ENCODE measurements at regions not wholly inside any gene's neighbourhood (a gene's known extent, or its start where the extent isn't known, plus 50 kb on each side); places are given as distances from the start of the nearest gene placed in this dataset.

DNA sequence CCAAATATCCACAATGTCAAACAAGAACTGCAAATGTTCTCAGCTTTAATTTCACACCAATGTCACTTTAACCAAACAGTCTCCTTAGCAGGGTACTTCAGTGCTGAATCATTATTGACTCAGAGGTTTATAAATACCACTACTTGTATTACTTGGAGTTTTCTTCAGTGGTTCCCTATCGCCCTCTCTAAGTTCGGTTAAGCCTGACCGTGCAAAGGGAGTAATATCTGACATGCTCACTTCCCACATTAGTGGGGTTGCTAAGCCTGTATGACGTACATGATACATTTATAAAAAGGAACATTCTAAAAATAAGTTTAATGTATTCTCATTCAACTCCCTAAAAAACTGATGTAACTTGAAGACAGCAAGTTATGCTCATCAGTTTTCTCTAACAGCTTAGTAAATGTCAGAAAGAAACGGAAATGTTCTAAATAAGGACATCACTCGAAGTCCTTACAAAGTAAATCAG is 93.1 kb upstream of the ZC3H12C start (continued):
- TF ChIP-seq GABPA (IDR thresholded peaks at IDR 0.05; ENCODE audit: low read depth) (peak; percentile 66; the same call in 1 of the 2 replicates), CHD4 (IDR thresholded peaks at IDR 0.05) (no peak), BCL3 (IDR thresholded peaks at IDR 0.05; ENCODE audit: borderline replicate concordance, insufficient read depth, low read depth, low read length, poor library complexity, severe bottlenecking) (peak; percentile 93), MYC (IDR thresholded peaks at IDR 0.05; ENCODE audit: insufficient read depth, insufficient read length, insufficient replicate concordance, low read length, severe bottlenecking) (no peak), FOXK2 (IDR thresholded peaks at IDR 0.05) (no peak), ELK1 (IDR thresholded peaks at IDR 0.05; ENCODE audit: low read depth, low read length) (no peak), BCL11A (IDR thresholded peaks at IDR 0.05; ENCODE audit: low read depth, low read length) (peak; percentile 99), BMI1 (IDR thresholded peaks at IDR 0.05; ENCODE audit: borderline replicate concordance) (peak; percentile 88), SIX5 (IDR thresholded peaks at IDR 0.05; ENCODE audit: low read depth, low read length, severe bottlenecking) (no peak), POU2F2 (IDR thresholded peaks at IDR 0.05; ENCODE audit: borderline replicate concordance, low read depth, low read length) (peak; percentile 92), STAT1 (conservative IDR thresholded peaks at IDR 0.05) (no peak), SREBF2 (IDR thresholded peaks at IDR 0.05; ENCODE audit: low read length) (no peak), KLF5 (IDR thresholded peaks at IDR 0.05; ENCODE audit: partially characterized antibody) (peak; percentile 95), NFXL1 (IDR thresholded peaks at IDR 0.05; ENCODE audit: borderline replicate concordance) (no peak), ZBTB40 (IDR thresholded peaks at IDR 0.05; ENCODE audit: borderline replicate concordance) (no peak; the same call in 1 of the 2 replicates), HDGF (IDR thresholded peaks at IDR 0.05) (no peak), CHD2 (IDR thresholded peaks at IDR 0.05; ENCODE audit: borderline replicate concordance, low read depth, low read length) (peak; percentile 88; the same call in 1 of the 2 replicates), ATF7 (IDR thresholded peaks at IDR 0.05; ENCODE audit: low read depth) (peak; percentile 97)
- TF ChIP-seq, protein P1, sequence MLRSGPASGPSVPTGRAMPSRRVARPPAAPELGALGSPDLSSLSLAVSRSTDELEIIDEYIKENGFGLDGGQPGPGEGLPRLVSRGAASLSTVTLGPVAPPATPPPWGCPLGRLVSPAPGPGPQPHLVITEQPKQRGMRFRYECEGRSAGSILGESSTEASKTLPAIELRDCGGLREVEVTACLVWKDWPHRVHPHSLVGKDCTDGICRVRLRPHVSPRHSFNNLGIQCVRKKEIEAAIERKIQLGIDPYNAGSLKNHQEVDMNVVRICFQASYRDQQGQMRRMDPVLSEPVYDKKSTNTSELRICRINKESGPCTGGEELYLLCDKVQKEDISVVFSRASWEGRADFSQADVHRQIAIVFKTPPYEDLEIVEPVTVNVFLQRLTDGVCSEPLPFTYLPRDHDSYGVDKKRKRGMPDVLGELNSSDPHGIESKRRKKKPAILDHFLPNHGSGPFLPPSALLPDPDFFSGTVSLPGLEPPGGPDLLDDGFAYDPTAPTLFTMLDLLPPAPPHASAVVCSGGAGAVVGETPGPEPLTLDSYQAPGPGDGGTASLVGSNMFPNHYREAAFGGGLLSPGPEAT (IDR thresholded peaks at IDR 0.05; ENCODE audit: low read depth) = peak; percentile 92
- TF ChIP-seq, protein P2, sequence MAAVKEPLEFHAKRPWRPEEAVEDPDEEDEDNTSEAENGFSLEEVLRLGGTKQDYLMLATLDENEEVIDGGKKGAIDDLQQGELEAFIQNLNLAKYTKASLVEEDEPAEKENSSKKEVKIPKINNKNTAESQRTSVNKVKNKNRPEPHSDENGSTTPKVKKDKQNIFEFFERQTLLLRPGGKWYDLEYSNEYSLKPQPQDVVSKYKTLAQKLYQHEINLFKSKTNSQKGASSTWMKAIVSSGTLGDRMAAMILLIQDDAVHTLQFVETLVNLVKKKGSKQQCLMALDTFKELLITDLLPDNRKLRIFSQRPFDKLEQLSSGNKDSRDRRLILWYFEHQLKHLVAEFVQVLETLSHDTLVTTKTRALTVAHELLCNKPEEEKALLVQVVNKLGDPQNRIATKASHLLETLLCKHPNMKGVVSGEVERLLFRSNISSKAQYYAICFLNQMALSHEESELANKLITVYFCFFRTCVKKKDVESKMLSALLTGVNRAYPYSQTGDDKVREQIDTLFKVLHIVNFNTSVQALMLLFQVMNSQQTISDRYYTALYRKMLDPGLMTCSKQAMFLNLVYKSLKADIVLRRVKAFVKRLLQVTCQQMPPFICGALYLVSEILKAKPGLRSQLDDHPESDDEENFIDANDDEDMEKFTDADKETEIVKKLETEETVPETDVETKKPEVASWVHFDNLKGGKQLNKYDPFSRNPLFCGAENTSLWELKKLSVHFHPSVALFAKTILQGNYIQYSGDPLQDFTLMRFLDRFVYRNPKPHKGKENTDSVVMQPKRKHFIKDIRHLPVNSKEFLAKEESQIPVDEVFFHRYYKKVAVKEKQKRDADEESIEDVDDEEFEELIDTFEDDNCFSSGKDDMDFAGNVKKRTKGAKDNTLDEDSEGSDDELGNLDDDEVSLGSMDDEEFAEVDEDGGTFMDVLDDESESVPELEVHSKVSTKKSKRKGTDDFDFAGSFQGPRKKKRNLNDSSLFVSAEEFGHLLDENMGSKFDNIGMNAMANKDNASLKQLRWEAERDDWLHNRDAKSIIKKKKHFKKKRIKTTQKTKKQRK (IDR thresholded peaks at IDR 0.05; ENCODE audit: low read depth, low read length) = no peak
